ENCODE measurements at regions not wholly inside any gene's neighbourhood (a gene's known extent, or its start where the extent isn't known, plus 50 kb on each side); places are given as distances from the start of the nearest gene placed in this dataset.

DNA sequence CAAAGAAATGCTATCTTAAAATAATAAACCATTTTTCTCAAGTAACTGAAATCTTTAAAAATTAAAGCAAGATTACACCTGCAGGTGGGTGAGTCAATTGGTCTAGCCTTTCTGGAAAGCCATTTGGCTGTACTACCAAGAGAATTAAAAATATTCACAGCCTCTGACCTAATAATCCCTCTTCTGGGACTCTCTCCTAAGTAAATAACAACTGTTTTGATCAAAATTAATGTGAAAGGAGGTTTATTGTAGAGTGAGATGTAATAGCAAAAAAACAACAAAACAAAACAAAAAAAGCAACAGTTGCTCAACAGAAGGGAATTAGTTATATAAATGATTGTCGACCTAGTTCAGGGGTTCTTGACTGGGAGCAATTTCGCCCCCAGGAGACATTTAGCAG lies 89.0 kb downstream of the GEMIN8 start:
- CTCF ChIA-PET = interaction anchor here (0.7 kb wide), 1 partner anchor 69 kb away, joined by 3 read pairs; no protein-coding TSS in a partner anchor
- TF ChIP-seq SCRT1 (tag by site-specific recombination; IDR thresholded peaks at IDR 0.05; ENCODE audit: borderline replicate concordance) = peak; percentile 32; the same call in 1 of the 2 replicates
- TF ChIP-seq SCRT2 (tag by site-specific recombination; IDR thresholded peaks at IDR 0.05) = 0 out of 2 replicates have a peak, but pooled peaks have one; percentile 39
- no peak for TF ChIP-seq ZNF394 (tag by site-specific recombination; IDR thresholded peaks at IDR 0.05; ENCODE audit: borderline replicate concordance)
- no peak for TF ChIP-seq ZNF37A (tag by site-specific recombination; IDR thresholded peaks at IDR 0.05)
- TF ChIP-seq ZNF830 (tag by site-specific recombination; IDR thresholded peaks at IDR 0.05; ENCODE audit: low read depth) = no peak
- no peak overlapping the region for H3K4me3 ChIP-seq (ENCODE audit: low read depth, low read length)

DNA sequence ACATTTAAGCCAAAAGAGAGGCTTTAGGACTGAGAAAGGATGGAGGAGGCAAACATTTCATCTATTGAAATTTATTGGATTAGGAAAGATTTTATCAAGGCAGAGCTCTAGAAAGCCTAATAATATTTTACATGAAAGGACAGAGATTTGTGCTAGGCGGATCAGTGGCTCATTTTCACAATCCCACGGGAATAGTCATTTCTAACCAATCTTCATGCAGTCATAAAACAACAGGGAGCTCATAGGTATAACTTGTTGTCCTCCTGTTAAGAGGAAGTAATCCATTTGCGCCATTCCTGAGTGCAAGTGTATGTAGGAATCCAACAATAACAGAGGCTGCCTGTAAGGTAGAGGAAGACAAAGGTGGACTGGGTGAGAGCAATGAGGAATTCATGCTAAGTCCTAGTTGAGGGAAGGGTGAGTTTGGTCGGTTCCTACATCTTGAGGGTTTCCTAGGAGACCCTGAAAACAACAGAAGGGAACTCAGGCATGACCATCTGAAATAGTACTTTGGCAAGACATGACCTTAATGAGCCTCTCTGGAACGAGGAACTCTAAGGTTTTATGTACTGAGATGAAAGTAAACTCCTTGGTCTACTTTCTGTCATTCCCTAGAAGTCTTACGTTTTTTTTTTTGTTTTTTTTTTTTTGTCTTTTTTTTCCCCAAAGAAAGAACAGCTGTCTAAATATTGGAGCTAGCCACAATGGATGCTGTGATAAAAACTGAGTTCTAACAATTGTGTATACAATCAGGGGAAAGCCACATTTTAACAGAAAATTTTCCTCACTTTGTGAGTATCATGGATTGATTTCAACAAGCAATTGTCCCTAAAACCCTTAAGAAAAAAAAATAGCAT lies 89.7 kb downstream of the GEMIN8 start:
- Histone ChIP-seq H3K27ac (ENCODE audit: extremely low read depth, low read depth, low read length) (no peak overlapping the region), H3K36me3 (ENCODE audit: control insufficient read depth in 2 of 2, insufficient read depth in 1 of 2, low read length in 2 of 2) (no peaks in the 10 kb centered on the region), H3K9me3 (ENCODE audit: control insufficient read depth, insufficient read depth, low read depth, low read length) (no peaks in the 10 kb centered on the region), H3K4me1 (ENCODE audit: control insufficient read depth, insufficient read depth, low read length) (peaks cover 11% of the 10 kb centered on the region), H3K4me3 (ENCODE audit: low read depth, low read length) (no peak overlapping the region)
- CTCF ChIA-PET = interaction anchor here (0.5 to 1.1 kb wide), 4 partner anchors 9 to 1169 kb away, joined by 3 to 4 read pairs (median 3); no protein-coding TSS in a partner anchor
- POLR2A ChIA-PET = no interaction called here
- TF ChIP-seq IKZF3 (tag by site-specific recombination; IDR thresholded peaks at IDR 0.05) (peak; percentile 61), ZNF548 (tag by site-specific recombination; IDR thresholded peaks at IDR 0.05) (no peak), SCRT1 (tag by site-specific recombination; IDR thresholded peaks at IDR 0.05; ENCODE audit: borderline replicate concordance) (peak; percentile 98), KLF10 (tag by site-specific recombination; IDR thresholded peaks at IDR 0.05) (peak; percentile 23), OSR2 (tag by site-specific recombination; IDR thresholded peaks at IDR 0.05) (peak; percentile 91), ZNF629 (tag by site-specific recombination; IDR thresholded peaks at IDR 0.05) (0 out of 2 replicates have a peak, but pooled peaks have one; percentile 19), BCL11B (tag by site-specific recombination; IDR thresholded peaks at IDR 0.05; ENCODE audit: low read depth) (peak; percentile 65; the same call in 1 of the 2 replicates), PRDM10 (tag by site-specific recombination; IDR thresholded peaks at IDR 0.05) (peak; percentile 20; the same call in 1 of the 2 replicates), ZNF292 (tag by site-specific recombination; IDR thresholded peaks at IDR 0.05; ENCODE audit: borderline replicate concordance, low read depth) (no peak), KLF8 (tag by site-specific recombination; IDR thresholded peaks at IDR 0.05) (peak; percentile 52; the same call in 1 of the 2 replicates), KLF1 (tag by site-specific recombination; IDR thresholded peaks at IDR 0.05) (no peak), ZNF394 (tag by site-specific recombination; IDR thresholded peaks at IDR 0.05; ENCODE audit: borderline replicate concordance) (no peak), RBAK (tag by site-specific recombination; IDR thresholded peaks at IDR 0.05) (no peak), SP7 (tag by site-specific recombination; IDR thresholded peaks at IDR 0.05) (no peak), GFI1B (tag by site-specific recombination; IDR thresholded peaks at IDR 0.05) (peak; percentile 60; the same call in 1 of the 2 replicates), ZNF362 (tag by site-specific recombination; IDR thresholded peaks at IDR 0.05) (peak; percentile 80; the same call in 1 of the 2 replicates)
- TF ChIP-seq, protein P1, sequence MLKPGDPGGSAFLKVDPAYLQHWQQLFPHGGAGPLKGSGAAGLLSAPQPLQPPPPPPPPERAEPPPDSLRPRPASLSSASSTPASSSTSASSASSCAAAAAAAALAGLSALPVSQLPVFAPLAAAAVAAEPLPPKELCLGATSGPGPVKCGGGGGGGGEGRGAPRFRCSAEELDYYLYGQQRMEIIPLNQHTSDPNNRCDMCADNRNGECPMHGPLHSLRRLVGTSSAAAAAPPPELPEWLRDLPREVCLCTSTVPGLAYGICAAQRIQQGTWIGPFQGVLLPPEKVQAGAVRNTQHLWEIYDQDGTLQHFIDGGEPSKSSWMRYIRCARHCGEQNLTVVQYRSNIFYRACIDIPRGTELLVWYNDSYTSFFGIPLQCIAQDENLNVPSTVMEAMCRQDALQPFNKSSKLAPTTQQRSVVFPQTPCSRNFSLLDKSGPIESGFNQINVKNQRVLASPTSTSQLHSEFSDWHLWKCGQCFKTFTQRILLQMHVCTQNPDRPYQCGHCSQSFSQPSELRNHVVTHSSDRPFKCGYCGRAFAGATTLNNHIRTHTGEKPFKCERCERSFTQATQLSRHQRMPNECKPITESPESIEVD (tag by site-specific recombination; IDR thresholded peaks at IDR 0.05) = peak; percentile 81
- TF ChIP-seq, protein P2, sequence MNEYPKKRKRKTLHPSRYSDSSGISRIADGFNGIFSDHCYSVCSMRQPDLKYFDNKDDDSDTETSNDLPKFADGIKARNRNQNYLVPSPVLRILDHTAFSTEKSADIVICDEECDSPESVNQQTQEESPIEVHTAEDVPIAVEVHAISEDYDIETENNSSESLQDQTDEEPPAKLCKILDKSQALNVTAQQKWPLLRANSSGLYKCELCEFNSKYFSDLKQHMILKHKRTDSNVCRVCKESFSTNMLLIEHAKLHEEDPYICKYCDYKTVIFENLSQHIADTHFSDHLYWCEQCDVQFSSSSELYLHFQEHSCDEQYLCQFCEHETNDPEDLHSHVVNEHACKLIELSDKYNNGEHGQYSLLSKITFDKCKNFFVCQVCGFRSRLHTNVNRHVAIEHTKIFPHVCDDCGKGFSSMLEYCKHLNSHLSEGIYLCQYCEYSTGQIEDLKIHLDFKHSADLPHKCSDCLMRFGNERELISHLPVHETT (tag by site-specific recombination; IDR thresholded peaks at IDR 0.05) = 0 out of 2 replicates have a peak, but pooled peaks have one; percentile 23
- TF ChIP-seq, protein P3, sequence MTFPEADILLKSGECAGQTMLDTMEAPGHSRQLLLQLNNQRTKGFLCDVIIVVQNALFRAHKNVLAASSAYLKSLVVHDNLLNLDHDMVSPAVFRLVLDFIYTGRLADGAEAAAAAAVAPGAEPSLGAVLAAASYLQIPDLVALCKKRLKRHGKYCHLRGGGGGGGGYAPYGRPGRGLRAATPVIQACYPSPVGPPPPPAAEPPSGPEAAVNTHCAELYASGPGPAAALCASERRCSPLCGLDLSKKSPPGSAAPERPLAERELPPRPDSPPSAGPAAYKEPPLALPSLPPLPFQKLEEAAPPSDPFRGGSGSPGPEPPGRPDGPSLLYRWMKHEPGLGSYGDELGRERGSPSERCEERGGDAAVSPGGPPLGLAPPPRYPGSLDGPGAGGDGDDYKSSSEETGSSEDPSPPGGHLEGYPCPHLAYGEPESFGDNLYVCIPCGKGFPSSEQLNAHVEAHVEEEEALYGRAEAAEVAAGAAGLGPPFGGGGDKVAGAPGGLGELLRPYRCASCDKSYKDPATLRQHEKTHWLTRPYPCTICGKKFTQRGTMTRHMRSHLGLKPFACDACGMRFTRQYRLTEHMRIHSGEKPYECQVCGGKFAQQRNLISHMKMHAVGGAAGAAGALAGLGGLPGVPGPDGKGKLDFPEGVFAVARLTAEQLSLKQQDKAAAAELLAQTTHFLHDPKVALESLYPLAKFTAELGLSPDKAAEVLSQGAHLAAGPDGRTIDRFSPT (tag by site-specific recombination; IDR thresholded peaks at IDR 0.05) = peak; percentile 57

More for the DNA sequence above, 89.0 kb downstream of the GEMIN8 start:
- Histone ChIP-seq H3K4me1 (ENCODE audit: control insufficient read depth, insufficient read depth, low read length) (peaks cover 11% of the 10 kb centered on the region), H3K9me3 (ENCODE audit: control insufficient read depth, insufficient read depth, low read depth, low read length) (no peaks in the 10 kb centered on the region), H3K36me3 (ENCODE audit: control insufficient read depth in 2 of 2, insufficient read depth in 1 of 2, low read length in 2 of 2) (no peaks in the 10 kb centered on the region), H3K27ac (ENCODE audit: extremely low read depth, low read depth, low read length) (no peak overlapping the region)
- POLR2A ChIA-PET = no interaction called here
